ES-I3 (cell line): ENCODE measurements at regions not wholly inside any gene's neighbourhood (a gene's known extent, or its start where the extent isn't known, plus 50 kb on each side); places are given as distances from the start of the nearest gene placed in this dataset.

ENCODE experiments used
- H3K36me3 ChIP-seq: 2 replicates; pipeline ENCODE4 v1.6.1; 2013; ENCODE audit warnings: mild to moderate bottlenecking, low read length, control low read depth, moderate library complexity; ENCODE audit not compliant: insufficient read depth
- H3K4me1 ChIP-seq: 2 replicates; pipeline ENCODE4 v1.6.1; 2013; ENCODE audit warnings: mild to moderate bottlenecking, control low read depth, low read length; ENCODE audit not compliant: insufficient read depth
- H3K9ac ChIP-seq: 2 replicates; pipeline ENCODE4 v1.6.1; 2013; ENCODE audit warnings: low read depth, mild to moderate bottlenecking, low read length, moderate library complexity
- H3K9me3 ChIP-seq: 2 replicates; pipeline ENCODE4 v1.6.1; 2013; ENCODE audit warnings: mild to moderate bottlenecking, low read length, moderate library complexity; ENCODE audit not compliant: control insufficient read depth, insufficient read depth

DNA sequence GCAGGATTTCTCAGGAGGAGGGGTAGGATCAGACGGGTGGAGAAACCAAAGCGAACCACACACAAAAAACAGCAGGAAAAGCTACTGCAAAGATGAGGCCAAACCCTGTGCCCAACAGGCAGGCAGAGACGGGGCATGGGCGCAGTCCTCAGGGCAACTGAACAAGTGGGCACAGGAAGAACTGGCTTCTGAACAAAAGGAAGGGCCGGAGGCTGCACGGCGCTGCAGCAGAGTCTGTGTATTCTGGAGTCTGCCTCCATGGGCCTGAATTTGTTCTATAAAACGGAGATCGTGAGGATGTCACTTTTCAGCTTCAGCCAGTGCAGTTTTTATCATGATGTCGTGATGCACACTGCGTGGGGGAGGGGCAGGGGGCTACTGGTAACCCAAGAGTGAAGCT, 1026.0 kb downstream of the TBC1D22A start:
- Histone ChIP-seq H3K4me1 (no peaks in the 10 kb centered on the region), H3K36me3 (no peaks in the 10 kb centered on the region), H3K9me3 (no peaks in the 10 kb centered on the region), H3K9ac (no peak overlapping the region)

GRCh38 chr22:47787501-47788227, 1025.2 kb downstream of the TBC1D22A start:
- no peaks in the 10 kb centered on the region for H3K4me1 ChIP-seq
- H3K9me3 ChIP-seq = no peaks in the 10 kb centered on the region
- H3K9ac ChIP-seq = no peak overlapping the region
- H3K36me3 ChIP-seq = no peaks in the 10 kb centered on the region

- H3K36me3 ChIP-seq = no peaks in the 10 kb centered on the region
- no peaks in the 10 kb centered on the region for H3K4me1 ChIP-seq
- no peaks in the 10 kb centered on the region for H3K9me3 ChIP-seq
- no peak overlapping the region for H3K9ac ChIP-seq
Observed at GRCh38 chr22:47786650-47787290, 1024.3 kb downstream of the TBC1D22A start.

GRCh38 chr22:47784991-47785390, 1022.5 kb downstream of the TBC1D22A start:
- Histone ChIP-seq H3K4me1 (no peaks in the 10 kb centered on the region), H3K9me3 (no peaks in the 10 kb centered on the region), H3K36me3 (no peaks in the 10 kb centered on the region), H3K9ac (no peak overlapping the region)

- no peaks in the 10 kb centered on the region for H3K4me1 ChIP-seq
- no peak overlapping the region for H3K9ac ChIP-seq
- no peaks in the 10 kb centered on the region for H3K36me3 ChIP-seq
- no peaks in the 10 kb centered on the region for H3K9me3 ChIP-seq
Observed at GRCh38 chr22:47784367-47784983, 1022.0 kb downstream of the TBC1D22A start.

- no peaks in the 10 kb centered on the region for H3K36me3 ChIP-seq
- no peaks in the 10 kb centered on the region for H3K4me1 ChIP-seq
- no peaks in the 10 kb centered on the region for H3K9me3 ChIP-seq
- H3K9ac ChIP-seq = no peak overlapping the region
Observed at GRCh38 chr22:47783433-47784366, 1021.2 kb downstream of the TBC1D22A start.

DNA sequence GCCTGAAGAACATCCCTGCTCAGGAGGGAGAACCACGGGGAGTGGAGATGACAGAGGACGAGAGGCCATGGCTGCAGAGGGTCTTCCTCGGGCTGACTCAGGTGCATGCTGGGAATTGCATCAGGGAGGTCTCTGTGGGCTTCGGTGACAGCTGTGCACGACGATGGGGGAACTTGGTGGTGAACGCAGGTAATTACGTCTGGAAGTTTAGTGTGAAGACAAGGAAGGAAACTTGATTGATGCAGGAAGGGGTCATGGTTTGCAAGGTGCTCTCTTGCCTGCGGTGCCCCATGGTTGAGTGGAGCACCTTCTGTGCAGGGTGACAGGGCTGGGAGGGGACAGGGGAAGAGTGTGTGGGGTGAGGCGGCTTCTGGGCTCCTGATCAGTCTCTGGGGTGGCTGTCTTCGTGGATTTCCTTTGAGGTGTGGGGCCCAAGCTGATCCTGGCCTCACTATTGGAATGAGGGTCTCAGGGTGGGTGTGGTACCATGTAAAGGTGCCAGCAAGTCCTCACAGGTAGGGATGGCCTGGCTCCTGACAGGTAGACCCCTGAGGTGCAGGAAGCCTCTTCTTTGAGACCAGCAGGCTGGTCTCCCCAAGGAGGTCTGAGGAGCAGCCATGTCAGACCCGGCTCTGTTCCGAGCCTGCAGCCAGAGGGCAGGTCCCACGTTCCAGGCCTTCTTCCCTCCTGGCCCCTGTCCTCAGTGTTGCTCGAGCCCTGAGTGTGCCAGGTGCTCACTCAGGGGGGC, 1020.1 kb downstream of the TBC1D22A start:
- Histone ChIP-seq H3K36me3 (no peaks in the 10 kb centered on the region), H3K9me3 (no peaks in the 10 kb centered on the region), H3K9ac (no peak overlapping the region), H3K4me1 (no peaks in the 10 kb centered on the region)

- no peak overlapping the region for H3K9ac ChIP-seq
- no peaks in the 10 kb centered on the region for H3K4me1 ChIP-seq
- H3K9me3 ChIP-seq = no peaks in the 10 kb centered on the region
- H3K36me3 ChIP-seq = no peaks in the 10 kb centered on the region
Observed at GRCh38 chr22:47781427-47782111, 1019.1 kb downstream of the TBC1D22A start.

DNA sequence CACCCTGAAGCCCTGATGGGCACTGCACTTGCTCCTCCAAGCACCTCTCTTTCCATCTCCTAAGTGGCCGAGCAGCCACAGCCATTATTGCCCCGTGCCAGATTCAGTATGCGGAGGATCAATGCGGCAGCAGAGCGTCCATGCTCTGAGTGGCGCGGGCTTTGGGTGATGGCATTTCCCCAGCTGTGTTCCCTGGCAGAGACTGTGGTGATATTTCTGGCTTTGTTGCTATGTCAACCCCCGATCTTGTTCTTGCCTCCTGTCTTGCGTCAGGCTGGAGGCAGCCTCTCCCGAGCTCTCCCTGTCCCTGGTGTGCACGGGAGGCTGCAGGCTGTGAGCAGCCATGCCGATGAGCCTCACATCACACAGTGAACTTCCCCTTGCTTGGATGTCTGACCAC, 1018.6 kb downstream of the TBC1D22A start:
- no peaks in the 10 kb centered on the region for H3K9me3 ChIP-seq
- H3K36me3 ChIP-seq = no peaks in the 10 kb centered on the region
- H3K9ac ChIP-seq = no peak overlapping the region
- H3K4me1 ChIP-seq = no peaks in the 10 kb centered on the region

DNA sequence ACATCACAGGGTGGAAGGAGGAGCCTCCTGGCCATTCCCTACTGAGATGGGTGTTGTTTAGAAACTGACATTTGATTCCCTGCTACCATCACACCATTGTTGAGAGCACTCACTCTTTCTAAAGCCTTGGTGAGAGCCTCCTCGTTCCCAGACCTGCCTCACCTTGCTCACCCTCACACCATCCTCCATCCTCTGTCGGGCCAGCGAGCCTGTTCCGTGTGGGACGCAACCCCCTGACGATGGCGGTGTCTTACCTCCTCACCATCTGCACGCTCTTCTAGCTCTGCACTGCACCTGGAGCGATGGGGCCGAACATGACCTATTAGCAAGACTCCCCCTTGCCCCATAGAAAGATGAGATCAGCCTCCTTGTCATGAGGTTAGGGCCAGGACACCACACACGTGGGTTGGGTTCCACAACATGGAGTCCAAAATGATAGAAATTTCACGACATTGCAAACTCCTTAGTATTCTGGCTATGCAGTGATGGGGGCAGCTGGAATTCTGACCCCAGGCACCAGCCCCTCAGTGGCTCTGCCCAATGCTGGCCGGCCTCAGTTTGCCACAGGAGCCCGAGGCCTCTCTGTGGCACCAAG, 1017.9 kb downstream of the TBC1D22A start:
- H3K4me1 ChIP-seq = no peaks in the 10 kb centered on the region
- no peak overlapping the region for H3K9ac ChIP-seq
- no peaks in the 10 kb centered on the region for H3K9me3 ChIP-seq
- H3K36me3 ChIP-seq = no peaks in the 10 kb centered on the region

- Histone ChIP-seq H3K4me1 (no peaks in the 10 kb centered on the region), H3K9me3 (no peaks in the 10 kb centered on the region), H3K9ac (no peak overlapping the region), H3K36me3 (no peaks in the 10 kb centered on the region)
Observed at GRCh38 chr22:47779474-47779873, 1017.0 kb downstream of the TBC1D22A start.

DNA sequence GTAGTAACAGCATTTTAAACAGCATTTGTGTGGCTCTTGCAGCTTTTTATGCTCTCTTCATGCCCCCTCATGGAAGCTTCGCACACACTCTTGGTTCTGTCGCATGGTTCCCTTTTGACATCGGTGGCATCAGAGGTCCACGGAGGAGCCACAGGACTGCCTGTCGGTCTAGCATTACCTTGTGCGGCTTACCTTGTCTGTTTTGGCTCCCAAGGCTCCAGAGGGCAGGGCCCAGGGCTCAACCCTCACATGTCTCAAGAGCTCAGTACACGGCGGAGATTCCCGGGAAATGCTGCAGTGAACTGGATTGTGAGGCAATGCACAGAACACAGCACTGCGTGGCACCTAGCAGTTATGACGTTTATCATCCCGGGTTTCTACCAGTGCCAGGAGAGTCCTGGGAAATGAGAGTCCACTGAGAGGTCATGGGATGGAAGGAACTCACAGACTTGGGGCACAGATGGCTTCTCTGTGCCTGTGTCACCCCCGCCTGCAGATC, 1015.8 kb downstream of the TBC1D22A start:
- Histone ChIP-seq H3K4me1 (no peaks in the 10 kb centered on the region), H3K9me3 (no peaks in the 10 kb centered on the region)

DNA sequence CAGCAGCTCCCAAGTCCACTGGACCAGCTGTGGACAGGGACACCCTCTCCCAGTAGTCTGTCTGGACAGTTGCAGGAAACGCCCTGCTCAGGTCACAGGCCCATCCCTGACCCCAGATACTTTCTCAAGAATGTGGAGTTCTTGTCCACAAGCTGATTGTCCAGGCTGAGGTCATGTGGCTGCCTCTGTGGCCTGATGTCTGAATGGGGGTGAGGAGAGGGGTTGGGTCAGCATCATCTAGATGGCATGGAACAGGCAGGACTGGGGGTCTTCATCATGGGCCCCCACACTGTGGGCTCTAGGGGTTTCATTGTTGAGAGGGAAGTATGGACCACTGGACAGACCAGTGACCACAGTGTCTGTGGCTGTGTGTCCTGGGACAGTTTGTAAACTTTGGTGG, 1015.0 kb downstream of the TBC1D22A start:
- Histone ChIP-seq H3K4me1 (no peaks in the 10 kb centered on the region), H3K36me3 (no peaks in the 10 kb centered on the region), H3K9me3 (no peaks in the 10 kb centered on the region), H3K9ac (no peak overlapping the region)

More for the DNA sequence above, 1015.8 kb downstream of the TBC1D22A start:
- Histone ChIP-seq H3K9ac (no peak overlapping the region), H3K36me3 (no peaks in the 10 kb centered on the region)
